Nephron progenitor cell (in vitro differentiated cells): ENCODE measurements at regions not wholly inside any gene's neighbourhood (a gene's known extent, or its start where the extent isn't known, plus 50 kb on each side); places are given as distances from the start of the nearest gene placed in this dataset.

Experiments
- DNase-seq: peaks from one replicate; pipeline ENCODE4 v3.0.0; 2021
- H3K27ac Mint-ChIP-seq: 2 replicates; pipeline ENCODE4 v1.8.0; 2021; ENCODE audit warnings: mild to moderate bottlenecking, moderate library complexity, mixed read lengths
- H3K27me3 Mint-ChIP-seq: 2 replicates; pipeline ENCODE4 v1.8.0; 2021; ENCODE audit warnings: mild to moderate bottlenecking, low read depth, mixed read lengths; ENCODE audit not compliant: poor library complexity
- H3K36me3 Mint-ChIP-seq: 2 replicates; pipeline ENCODE4 v1.8.0; 2021; ENCODE audit warnings: low read depth, mixed read lengths
- H3K4me1 Mint-ChIP-seq: 2 replicates; pipeline ENCODE4 v1.8.0; 2021; ENCODE audit warnings: mixed read lengths
- H3K4me3 Mint-ChIP-seq: 2 replicates; pipeline ENCODE4 v1.8.0; 2021; ENCODE audit warnings: mild to moderate bottlenecking, moderate library complexity, mixed read lengths
- H3K9me3 Mint-ChIP-seq: 2 replicates; pipeline ENCODE4 v1.8.0; 2021; ENCODE audit warnings: mild to moderate bottlenecking, moderate library complexity, mixed read lengths
- TF ChIP-seq, protein P1 (sequence below): fragments of 200-600 bp; sonication (generic); IDR thresholded peaks from 2 replicates; pipeline ENCODE4 v1.5.0; 2021; ENCODE audit warnings: antibody characterized with exemption

DNA sequence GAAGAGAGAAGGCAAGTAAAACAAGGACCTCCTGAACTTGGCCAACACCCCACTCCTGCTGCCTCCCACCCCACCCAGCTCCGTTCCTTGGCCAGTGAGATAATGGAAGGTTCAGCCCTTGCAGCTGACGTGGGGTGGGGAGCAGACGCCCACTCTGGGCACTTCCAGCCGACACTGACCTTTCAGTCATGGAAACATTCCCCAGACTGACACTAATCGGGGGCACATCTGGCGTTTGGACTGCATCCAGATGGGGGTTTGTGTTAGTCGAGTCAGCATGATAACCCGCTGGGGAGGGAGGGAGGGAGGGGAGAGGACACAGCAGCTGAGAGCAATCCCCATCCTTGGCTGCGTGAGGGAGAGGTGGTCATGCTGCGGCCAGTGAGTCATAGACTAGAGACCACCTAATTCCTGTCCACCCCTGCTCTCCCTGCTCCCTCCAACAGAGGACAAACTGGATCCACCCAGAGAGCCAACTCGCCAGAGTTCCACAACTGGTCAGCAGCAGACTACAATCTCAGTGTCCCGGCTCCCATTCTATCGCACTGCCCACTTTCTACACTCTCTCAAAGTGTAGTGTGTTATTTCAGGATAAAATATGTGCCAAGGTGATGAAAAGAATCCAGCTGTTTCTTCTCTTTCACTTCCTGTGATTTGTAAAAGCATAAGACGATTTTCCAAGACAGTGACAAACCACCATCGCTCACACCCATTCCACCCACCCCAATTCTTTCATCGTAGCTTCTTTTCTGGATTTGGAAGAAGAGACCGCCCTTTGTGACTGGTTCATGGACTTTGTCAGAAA lies 115.4 kb upstream of the PKDCC start:
- Mint-ChIP-seq H3K36me3 (no peaks in the 10 kb centered on the region), H3K9me3 (no peaks in the 10 kb centered on the region), H3K27ac (no peak overlapping the region), H3K27me3 (peaks cover 94% of the 10 kb centered on the region), H3K4me1 (peaks cover 54% of the 10 kb centered on the region), H3K4me3 (peak overlapping the region; percentile 10)
- DNase-seq, result no peak
- TF ChIP-seq, protein P1, sequence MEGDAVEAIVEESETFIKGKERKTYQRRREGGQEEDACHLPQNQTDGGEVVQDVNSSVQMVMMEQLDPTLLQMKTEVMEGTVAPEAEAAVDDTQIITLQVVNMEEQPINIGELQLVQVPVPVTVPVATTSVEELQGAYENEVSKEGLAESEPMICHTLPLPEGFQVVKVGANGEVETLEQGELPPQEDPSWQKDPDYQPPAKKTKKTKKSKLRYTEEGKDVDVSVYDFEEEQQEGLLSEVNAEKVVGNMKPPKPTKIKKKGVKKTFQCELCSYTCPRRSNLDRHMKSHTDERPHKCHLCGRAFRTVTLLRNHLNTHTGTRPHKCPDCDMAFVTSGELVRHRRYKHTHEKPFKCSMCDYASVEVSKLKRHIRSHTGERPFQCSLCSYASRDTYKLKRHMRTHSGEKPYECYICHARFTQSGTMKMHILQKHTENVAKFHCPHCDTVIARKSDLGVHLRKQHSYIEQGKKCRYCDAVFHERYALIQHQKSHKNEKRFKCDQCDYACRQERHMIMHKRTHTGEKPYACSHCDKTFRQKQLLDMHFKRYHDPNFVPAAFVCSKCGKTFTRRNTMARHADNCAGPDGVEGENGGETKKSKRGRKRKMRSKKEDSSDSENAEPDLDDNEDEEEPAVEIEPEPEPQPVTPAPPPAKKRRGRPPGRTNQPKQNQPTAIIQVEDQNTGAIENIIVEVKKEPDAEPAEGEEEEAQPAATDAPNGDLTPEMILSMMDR, result no peak

DNA sequence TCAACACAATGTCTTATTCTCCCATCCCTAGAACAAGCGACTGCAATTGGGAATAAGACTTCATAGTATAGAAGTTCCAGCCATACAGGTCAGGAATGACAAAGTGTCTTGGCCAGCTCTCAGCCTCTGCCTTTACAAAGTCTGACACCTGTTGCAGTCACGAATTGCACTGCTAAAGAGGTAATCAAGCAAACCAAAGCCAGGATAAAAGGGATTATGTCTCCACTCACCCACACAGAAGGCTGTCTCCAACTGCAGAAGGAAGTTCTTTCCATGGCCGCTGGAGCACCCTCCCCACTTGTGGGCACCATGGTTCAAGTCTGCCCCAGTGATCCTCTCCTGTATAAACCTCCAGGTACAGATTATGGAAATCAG lies 114.8 kb upstream of the PKDCC start:
- no peak overlapping the region for H3K4me3 Mint-ChIP-seq
- TF ChIP-seq, protein P1, result no peak
- H3K9me3 Mint-ChIP-seq, result no peaks in the 10 kb centered on the region
- DNase-seq, result no peak
- H3K27ac Mint-ChIP-seq, result no peak overlapping the region
- H3K27me3 Mint-ChIP-seq, result peaks cover 94% of the 10 kb centered on the region
- no peaks in the 10 kb centered on the region for H3K36me3 Mint-ChIP-seq
- H3K4me1 Mint-ChIP-seq, result peaks cover 59% of the 10 kb centered on the region

DNA sequence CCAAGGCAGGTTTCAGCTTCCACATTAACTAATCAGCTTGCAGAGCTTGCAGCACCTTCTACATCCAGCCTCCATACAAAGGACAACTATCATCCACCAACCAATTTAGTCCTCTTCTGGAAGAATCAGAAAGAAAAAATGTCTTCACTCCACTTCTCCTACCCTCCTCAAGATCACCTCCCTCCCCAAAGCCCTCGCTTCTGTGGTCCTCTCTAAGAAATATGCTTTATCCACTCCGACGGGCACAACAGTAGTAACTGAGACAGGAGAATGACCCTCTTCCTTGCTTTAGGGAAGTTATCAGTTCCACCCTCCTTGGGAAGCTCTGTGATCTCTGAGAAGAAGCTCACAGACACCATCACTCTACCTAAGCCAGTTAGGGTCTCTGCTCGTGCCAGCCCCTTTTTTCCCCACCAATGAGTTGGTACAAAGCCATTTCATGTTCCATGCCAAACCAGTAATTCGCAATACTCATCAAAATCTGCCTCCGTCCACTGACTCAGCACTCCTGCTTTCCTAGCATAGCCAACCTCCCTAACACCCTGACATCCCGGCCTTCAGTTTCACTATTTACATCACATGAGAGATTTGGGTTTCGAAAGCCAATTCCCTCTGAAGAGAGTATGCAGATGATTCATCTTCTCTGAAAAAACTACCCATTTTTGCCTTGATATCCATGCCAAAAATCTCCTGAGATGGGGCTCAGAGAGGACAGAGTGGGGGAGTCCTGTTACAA lies 114.1 kb upstream of the PKDCC start:
- Mint-ChIP-seq H3K36me3 (no peaks in the 10 kb centered on the region), H3K9me3 (no peaks in the 10 kb centered on the region), H3K4me3 (peak overlapping the region; percentile 8), H3K4me1 (peaks cover 67% of the 10 kb centered on the region), H3K27me3 (peaks cover 94% of the 10 kb centered on the region), H3K27ac (peak overlapping the region; percentile 70)
- TF ChIP-seq, protein P1, result no peak
- no peak for DNase-seq

DNA sequence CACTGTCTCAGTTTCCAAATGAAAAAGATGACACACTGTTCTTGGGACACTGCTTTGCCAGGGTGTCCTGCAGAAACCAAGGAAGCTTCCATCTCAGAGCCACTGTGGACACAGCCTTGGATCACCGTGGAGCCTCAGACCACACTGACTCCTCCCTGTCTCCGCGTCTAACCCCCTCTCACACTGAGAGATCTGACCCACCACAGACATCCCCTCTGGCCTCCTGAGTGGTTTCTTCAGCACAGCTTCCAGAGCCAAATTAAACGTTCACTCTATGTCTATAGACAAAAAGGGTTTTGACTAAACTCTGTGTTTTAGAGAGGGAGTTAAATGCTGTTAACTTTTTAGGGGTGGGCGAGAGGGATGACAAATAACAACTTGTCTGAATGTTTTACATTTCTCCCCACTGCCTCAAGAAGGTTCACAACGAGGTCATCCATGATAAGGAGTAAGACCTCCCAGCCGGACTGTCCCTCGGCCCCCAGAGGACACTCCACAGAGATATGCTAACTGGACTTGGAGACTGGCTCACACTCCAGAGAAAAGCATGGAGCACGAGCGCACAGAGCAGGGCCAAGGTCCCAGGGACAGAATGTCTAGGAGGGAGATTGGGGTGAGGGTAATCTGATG lies 113.4 kb upstream of the PKDCC start:
- TF ChIP-seq, protein P1, result no peak
- H3K9me3 Mint-ChIP-seq, result no peaks in the 10 kb centered on the region
- H3K27ac Mint-ChIP-seq, result no peak overlapping the region
- H3K4me1 Mint-ChIP-seq, result peaks cover 73% of the 10 kb centered on the region
- peaks cover 94% of the 10 kb centered on the region for H3K27me3 Mint-ChIP-seq
- H3K4me3 Mint-ChIP-seq, result no peak overlapping the region
- DNase-seq, result no peak
- no peaks in the 10 kb centered on the region for H3K36me3 Mint-ChIP-seq

DNA sequence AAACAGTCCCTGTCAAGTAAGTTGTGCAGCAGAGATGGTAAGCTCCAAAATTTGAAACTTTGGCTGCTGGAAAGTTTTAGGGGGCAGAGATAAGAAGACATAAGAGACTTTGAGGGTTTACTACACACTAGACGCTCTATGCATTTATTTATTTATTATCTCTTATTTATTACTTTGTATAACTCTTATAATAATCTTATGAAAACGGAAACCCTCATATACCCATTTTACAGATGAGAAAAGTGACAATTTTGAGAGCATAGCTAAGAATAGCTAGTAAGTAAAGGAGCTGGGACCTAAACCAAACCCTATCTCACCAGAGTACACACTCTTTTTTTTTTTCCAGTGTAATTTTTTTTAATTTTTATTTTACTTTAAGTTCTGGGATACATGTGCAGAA lies 112.8 kb upstream of the PKDCC start:
- Mint-ChIP-seq H3K9me3 (no peaks in the 10 kb centered on the region), H3K27ac (no peak overlapping the region), H3K4me1 (peaks cover 79% of the 10 kb centered on the region), H3K36me3 (no peaks in the 10 kb centered on the region), H3K4me3 (no peak overlapping the region), H3K27me3 (peaks cover 94% of the 10 kb centered on the region)
- TF ChIP-seq, protein P1, result no peak
- DNase-seq, result no peak
